GM12891 (cell line): ENCODE measurements at regions not wholly inside any gene's neighbourhood (a gene's known extent, or its start where the extent isn't known, plus 50 kb on each side); places are given as distances from the start of the nearest gene placed in this dataset.

Source experiments
- PAX5 ChIP-seq: IDR thresholded peaks from 2 replicates; pipeline ENCODE4 v1.6.1; 2011; ENCODE audit warnings: low read length, moderate library complexity, mild to moderate bottlenecking; ENCODE audit not compliant: insufficient read depth, severe bottlenecking
- POLR2A ChIP-seq: IDR thresholded peaks from 2 replicates; pipeline ENCODE4 v1.6.1; 2011; ENCODE audit warnings: low read depth, low read length, control low read depth
- POLR2AphosphoS5 ChIP-seq: IDR thresholded peaks from 2 replicates; pipeline ENCODE4 v1.6.1; 2011; ENCODE audit warnings: low read depth, low read length, control low read depth
- POU2F2 ChIP-seq: IDR thresholded peaks from 2 replicates; pipeline ENCODE4 v1.6.1; 2011; ENCODE audit warnings: low read depth, mild to moderate bottlenecking, control low read depth, low read length, moderate library complexity
- SPI1 ChIP-seq: IDR thresholded peaks from 2 replicates; pipeline ENCODE4 v1.6.1; 2011; ENCODE audit warnings: low read depth, low read length, control low read depth
- TAF1 ChIP-seq: IDR thresholded peaks from 2 replicates; pipeline ENCODE4 v1.6.1; 2011; ENCODE audit warnings: low read depth, low read length, control low read depth

DNA sequence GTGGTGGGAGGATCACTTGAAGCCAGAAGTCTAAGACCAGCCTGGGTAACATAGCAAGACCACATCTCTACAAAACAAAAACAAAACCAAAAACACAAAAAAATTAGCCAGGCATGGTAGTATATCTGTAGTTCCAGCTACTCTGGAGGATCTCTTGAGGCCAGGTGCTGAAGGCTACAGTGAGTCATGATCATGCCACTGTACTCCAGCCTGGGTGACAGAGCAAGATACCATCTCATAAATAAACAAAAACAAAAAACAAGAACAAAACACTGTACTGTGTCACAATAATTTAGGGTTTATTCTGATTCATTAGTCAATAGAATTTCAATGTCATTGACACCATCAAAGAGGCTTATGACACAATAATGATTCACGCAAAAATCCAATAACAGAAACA is 1121.7 kb upstream of the MAP3K7 start:
- TF ChIP-seq POLR2A (no peak), TAF1 (no peak), POLR2AphosphoS5 (no peak), SPI1 (no peak), PAX5 (no peak), POU2F2 (no peak)
